PC-9 (cell line): ENCODE measurements at regions not wholly inside any gene's neighbourhood (a gene's known extent, or its start where the extent isn't known, plus 50 kb on each side); places are given as distances from the start of the nearest gene placed in this dataset.

Experiments used
- EZH2 ChIP-seq: fragments of 200-600 bp; sonication (generic); IDR thresholded peaks from 2 replicates; pipeline ENCODE4 v1.8.0; 2017; ENCODE audit warnings: antibody characterized with exemption, low read depth
- TF ChIP-seq, protein P1 (sequence below): fragments of 200-600 bp; sonication (generic); conservative IDR thresholded peaks from 2 replicates; pipeline ENCODE4 v1.6.1; 2017; ENCODE audit warnings: mixed run types, antibody characterized with exemption, mild to moderate bottlenecking, moderate library complexity

DNA sequence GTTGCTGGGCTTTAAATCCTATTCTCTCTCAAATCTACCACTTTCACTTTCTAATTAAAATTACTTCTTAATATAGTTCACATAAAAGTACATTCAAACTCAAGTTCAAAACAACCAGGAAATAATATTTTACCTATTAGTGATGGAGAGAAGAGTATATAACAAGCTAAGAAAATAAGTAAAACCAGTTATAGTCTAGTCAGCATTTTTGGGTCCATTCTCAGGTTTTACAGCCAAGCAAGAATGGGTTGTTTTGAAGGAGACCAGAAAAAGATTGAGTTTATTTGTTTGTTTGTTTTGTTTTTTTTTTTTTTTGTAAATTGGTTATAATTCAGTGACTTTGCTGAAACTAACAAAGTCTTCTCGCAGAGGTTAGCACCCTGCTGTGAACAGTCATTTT, 106.3 kb upstream of the PTPRZ1 start:
- TF ChIP-seq, protein P1, sequence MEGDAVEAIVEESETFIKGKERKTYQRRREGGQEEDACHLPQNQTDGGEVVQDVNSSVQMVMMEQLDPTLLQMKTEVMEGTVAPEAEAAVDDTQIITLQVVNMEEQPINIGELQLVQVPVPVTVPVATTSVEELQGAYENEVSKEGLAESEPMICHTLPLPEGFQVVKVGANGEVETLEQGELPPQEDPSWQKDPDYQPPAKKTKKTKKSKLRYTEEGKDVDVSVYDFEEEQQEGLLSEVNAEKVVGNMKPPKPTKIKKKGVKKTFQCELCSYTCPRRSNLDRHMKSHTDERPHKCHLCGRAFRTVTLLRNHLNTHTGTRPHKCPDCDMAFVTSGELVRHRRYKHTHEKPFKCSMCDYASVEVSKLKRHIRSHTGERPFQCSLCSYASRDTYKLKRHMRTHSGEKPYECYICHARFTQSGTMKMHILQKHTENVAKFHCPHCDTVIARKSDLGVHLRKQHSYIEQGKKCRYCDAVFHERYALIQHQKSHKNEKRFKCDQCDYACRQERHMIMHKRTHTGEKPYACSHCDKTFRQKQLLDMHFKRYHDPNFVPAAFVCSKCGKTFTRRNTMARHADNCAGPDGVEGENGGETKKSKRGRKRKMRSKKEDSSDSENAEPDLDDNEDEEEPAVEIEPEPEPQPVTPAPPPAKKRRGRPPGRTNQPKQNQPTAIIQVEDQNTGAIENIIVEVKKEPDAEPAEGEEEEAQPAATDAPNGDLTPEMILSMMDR, result no peak
- no peak for TF ChIP-seq EZH2
